ENCODE measurements at regions not wholly inside any gene's neighbourhood (a gene's known extent, or its start where the extent isn't known, plus 50 kb on each side); places are given as distances from the start of the nearest gene placed in this dataset.

- no peak for TF ChIP-seq CTCF (conservative IDR thresholded peaks at IDR 0.05)
Observed at GRCh38 chr13:36493046-36493445, 60.8 kb downstream of the CCNA1 start.

GRCh38 chr13:36495431-36495830 is 63.1 kb downstream of the CCNA1 start:
- H3K27ac ChIP-seq: no peak overlapping the region
- TF ChIP-seq CTCF (conservative IDR thresholded peaks at IDR 0.05): no peak

More at GRCh38 chr13:36493046-36493445, 60.8 kb downstream of the CCNA1 start:
- no peak overlapping the region for H3K27ac ChIP-seq

GRCh38 chr13:36509369-36509768 is 77.1 kb downstream of the CCNA1 start:
- H3K27ac ChIP-seq: no peak overlapping the region
- no peak for TF ChIP-seq CTCF (conservative IDR thresholded peaks at IDR 0.05)

GRCh38 chr13:36512771-36513170 is 80.5 kb downstream of the CCNA1 start:
- H3K27ac ChIP-seq: no peak overlapping the region
- no peak for TF ChIP-seq CTCF (conservative IDR thresholded peaks at IDR 0.05)

GRCh38 chr13:36513266-36513665 is 81.0 kb downstream of the CCNA1 start:
- H3K27ac ChIP-seq: no peak overlapping the region
- TF ChIP-seq CTCF (conservative IDR thresholded peaks at IDR 0.05): no peak

GRCh38 chr13:36515466-36515865 is 83.2 kb downstream of the CCNA1 start:
- no peak for TF ChIP-seq CTCF (conservative IDR thresholded peaks at IDR 0.05)
- no peak overlapping the region for H3K27ac ChIP-seq

- H3K27ac ChIP-seq: no peak overlapping the region
- TF ChIP-seq CTCF (conservative IDR thresholded peaks at IDR 0.05): no peak
Observed at GRCh38 chr13:36516225-36516624, 83.9 kb downstream of the CCNA1 start.

- H3K27ac ChIP-seq: no peak overlapping the region
- TF ChIP-seq CTCF (conservative IDR thresholded peaks at IDR 0.05): no peak
Observed at GRCh38 chr13:36518707-36519106, 86.4 kb downstream of the CCNA1 start.

Data from VCaP (cell line).